Right renal pelvis (tissue), 4 donors: ENCODE measurements at regions not wholly inside any gene's neighbourhood (a gene's known extent, or its start where the extent isn't known, plus 50 kb on each side); places are given as distances from the start of the nearest gene placed in this dataset.

Experiments
- DNase-seq, 4 donors: peaks; one replicate each; pipeline ENCODE4 v3.0.0-alpha.2; 2013; ENCODE audit warnings: low read depth in 4 of 4, low spot score in 3 of 4, missing footprints in 1 of 4

- no peak for DNase-seq
These were observed 363.0 kb downstream of the SS18 start for GRCh38 chr18:25727281-25727985.

DNA sequence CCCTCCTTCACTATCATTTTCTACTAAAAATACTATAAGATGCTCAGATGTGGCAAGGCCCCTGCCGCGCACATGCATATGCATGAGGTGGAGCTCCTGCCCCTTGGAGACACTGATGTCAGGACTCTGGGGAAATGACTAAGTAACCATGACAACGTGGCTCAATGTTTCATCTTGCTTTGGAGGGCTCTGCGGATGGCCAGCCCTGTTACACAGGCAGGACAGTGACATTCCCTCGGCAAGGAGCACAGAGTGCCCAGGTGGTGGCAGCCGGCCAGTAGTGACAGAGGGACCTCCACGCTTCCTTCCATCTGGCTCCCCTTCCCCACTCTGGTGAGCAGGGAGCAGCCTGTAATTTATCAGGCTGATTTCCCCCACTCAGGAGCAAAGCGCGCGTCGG is 364.1 kb downstream of the SS18 start:
- no peak for DNase-seq

GRCh38 chr18:25725501-25725900 is 364.9 kb downstream of the SS18 start:
- no peak for DNase-seq

DNA sequence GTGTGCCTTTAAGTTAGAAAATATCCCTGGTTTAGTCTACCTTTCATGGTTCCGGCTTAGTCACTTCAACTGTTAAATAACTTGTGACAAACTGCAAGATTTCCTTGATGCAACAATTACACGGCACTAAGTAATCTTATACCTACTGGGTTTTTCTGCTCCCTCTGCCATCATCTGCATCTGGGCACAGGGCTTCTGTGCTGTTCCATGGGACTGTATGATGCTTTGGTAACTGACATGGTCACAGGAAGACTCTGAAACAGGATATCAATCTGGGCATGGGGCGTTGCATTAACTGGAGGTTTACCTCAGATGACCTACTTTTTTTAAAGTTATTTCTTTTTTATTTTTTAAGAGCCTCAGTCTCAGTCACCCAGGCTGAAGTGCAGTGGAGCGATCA is 365.4 kb downstream of the SS18 start:
- DNase-seq, result no peak

- DNase-seq, result no peak
These were observed 366.3 kb downstream of the SS18 start for GRCh38 chr18:25724121-25724520.

DNA sequence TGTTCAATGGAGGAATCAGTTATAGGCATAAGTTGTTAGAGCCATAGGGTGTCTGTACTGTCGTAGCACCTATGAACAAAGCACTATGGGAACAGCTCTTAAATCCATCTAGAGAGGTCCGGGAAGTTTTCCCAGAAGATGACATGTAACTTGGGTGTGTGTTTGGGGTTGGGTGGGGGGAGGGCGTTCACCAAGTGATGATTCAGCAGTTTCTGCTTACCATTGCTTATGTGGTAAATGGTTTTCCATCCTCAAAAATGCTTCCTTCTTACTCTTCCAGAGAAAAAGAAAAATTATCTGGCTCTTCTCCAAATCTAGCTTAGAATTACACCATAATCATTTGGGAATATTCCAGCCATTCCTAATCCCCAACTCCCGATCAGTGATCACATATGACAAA is 361.1 kb upstream of the ZNF521 start:
- no peak for DNase-seq

DNA sequence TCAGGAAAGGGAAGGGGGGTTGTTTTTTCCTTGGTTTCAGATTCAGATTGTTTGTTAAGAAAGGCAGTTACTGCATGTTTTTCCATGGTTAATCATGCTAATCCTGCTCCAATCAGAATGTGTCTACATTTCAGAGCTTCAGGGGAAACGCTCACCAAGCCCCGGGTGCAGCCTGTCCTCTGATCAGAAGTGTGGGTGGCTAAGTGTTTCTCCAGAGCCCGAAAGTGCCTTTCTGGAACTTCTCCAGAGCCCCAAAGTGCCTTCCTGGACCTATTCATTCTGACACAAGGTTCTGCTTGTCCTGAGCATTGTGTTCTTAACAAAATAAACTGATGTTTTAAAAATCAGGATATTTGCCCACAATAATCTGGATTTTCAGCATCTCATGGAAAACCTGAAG is 359.0 kb upstream of the ZNF521 start:
- no peak for DNase-seq

DNA sequence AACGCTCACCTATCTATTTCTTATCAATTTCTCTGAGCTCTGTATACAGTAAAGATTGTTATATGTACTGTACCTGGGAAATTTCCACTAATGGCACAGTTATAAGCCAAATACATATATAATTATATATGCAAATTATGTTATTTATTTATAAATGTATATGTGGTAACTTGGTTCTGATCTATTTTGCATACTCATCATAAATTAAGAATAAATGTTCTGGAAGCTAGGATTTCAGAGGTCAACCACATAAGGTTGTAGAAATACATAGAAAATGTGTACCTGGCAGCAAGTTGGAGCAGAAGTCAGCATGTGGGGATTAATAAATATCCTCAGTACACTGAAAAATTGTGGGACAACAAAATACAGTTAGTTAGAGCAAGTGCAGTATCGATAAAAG is 353.7 kb upstream of the ZNF521 start:
- no peak for DNase-seq

- no peak for DNase-seq
These were observed 352.5 kb upstream of the ZNF521 start for GRCh38 chr18:25704494-25704893.

- DNase-seq, result no peak
These were observed 352.1 kb upstream of the ZNF521 start for GRCh38 chr18:25704071-25704470.

DNA sequence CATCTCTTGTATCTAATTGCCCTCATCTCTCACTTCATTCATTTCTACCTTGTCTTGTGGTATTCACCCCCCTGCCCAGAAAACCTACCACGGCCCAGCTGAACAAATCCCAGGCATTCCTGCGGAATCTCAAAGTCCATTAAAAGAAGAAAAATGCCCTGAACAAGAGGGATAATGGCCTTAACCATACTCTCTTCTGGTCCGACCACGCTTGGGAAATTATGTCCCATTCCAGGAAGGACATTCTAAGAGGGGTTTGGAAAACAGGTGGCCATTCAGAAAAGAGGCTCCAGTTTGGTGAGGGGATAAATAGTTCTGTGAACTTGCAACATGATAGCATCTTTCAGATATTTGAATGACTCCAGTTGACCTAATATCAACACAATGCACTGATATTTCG is 349.9 kb upstream of the ZNF521 start:
- no peak for DNase-seq

DNA sequence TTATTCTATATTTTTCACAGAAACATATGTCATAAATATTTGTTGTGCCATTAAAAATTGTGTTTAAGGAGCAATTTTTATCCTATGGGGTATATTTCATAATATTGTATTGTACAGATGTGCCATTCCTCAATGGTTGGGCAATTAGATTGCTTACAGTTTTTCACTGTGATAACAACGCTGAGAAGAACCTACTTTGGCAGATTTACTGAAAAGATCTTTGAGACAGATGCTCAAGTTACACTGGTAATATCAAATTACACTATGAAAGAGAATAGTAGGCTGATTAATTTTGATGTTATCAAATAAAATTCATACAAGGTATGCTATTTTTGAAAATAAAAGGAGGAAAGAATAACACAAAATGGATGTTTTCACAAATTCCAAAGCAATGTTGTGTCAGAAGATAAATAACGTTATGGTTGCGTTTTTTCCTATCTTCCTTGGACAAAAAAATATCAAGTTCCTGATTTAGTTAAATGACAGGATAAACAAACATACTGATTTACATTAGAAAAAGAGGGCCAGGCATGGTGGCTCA is 335.1 kb upstream of the ZNF521 start:
- DNase-seq, result no peak

GRCh38 chr18:25685088-25685487 is 333.1 kb upstream of the ZNF521 start:
- no peak for DNase-seq

GRCh38 chr18:25679491-25679890 is 327.5 kb upstream of the ZNF521 start:
- no peak for DNase-seq

GRCh38 chr18:25678221-25678620 is 326.3 kb upstream of the ZNF521 start:
- no peak for DNase-seq

DNA sequence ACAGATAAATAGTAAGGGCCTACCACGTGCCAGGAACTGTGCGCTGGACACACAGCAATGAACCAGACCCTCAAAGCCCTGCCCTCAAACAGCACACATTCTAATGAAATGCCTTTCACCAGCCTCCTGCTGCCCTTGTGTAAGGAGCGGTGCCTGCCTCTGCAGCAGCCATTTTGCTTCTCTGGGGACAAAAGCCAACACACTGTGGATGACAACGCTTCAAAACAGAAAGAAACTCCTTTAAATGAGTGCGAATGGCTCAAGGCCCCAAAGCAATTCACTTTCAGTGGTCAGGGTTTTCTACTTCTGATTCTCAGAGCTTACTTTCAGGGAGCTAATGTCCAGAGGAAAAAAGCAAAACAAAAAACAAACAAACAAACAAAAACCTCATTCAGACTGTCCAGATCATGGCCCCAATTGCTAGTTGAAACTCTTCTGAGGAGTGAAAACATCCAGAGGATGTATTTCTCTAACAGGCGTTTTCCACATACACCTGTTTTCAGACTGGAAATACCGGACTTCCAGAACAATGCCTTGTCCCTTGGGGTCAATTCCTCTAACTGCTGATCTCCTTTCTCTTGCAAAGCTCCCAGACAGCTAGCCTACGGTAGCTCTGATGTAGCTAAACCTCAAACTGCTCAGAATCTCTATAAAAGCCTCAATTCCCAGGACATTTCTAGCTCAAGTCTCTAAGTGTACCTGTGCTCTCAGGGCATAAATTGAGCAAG is 323.3 kb upstream of the ZNF521 start:
- no peak for DNase-seq

GRCh38 chr18:25674183-25674582 is 322.2 kb upstream of the ZNF521 start:
- DNase-seq, result no peak

DNA sequence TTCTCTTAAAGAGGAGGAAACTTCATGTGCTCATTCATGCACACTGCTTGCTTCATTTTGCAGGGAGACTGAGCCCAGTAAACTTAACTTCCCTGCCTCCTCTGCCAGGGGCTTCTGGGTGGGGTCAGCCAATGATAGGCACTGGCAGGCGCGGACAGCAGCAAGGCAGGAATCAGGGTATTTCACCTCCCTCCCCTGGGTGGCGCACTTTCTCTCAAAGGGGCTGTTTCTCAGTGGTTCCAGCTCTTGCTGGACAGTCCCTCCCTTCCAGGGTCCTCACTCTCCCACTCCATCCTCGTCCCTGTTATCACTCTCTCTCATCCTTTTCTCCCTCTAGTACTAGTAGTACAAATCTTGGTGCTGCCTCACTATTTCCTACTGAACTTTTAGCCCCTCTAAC is 320.5 kb upstream of the ZNF521 start:
- DNase-seq, result no peak

DNA sequence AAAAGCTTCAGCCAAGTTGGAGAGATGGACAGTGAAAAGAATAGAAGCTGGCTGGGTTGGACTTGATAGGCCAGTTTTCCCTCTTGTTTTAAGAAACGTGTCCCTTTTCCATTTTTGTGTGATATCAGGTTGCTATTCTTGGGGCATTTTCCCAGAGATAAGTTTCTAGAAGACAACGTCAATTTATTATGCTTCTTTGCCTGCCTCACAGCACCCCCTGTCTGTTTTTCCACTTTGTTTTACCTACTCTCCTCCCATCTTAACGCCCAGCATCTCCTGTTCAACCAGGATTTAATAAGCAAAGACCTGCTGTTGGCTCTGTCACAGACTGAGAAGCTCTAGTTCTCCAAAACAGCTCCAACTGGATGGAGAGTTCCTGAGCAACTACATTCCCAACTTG is 317.8 kb upstream of the ZNF521 start:
- DNase-seq, result no peak

GRCh38 chr18:25662272-25662671 is 310.3 kb upstream of the ZNF521 start:
- DNase-seq, result no peak

DNA sequence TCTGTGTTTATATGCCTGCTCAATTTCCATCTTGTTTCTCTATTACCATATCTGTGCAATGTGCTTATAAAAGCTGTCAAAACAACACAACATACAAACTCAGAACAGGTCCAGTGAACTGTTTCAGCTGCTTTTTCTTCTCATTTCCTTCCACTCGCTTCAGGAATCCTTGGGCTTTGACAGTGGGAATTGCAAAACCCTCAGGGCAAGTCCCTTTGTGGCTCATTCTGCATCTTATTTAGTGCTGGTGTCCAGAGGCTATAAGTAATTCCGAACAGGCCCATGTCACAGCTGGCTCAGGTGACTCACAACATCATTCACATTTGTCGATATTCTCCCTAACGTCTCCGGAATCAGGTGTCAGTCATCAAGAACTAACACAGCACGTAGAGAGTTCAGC is 309.9 kb upstream of the ZNF521 start:
- no peak for DNase-seq

GRCh38 chr18:25659541-25659940 is 307.6 kb upstream of the ZNF521 start:
- DNase-seq, result no peak
